Endothelial cell of umbilical vein (primary cell): ENCODE measurements at regions not wholly inside any gene's neighbourhood (a gene's known extent, or its start where the extent isn't known, plus 50 kb on each side); places are given as distances from the start of the nearest gene placed in this dataset.

Experiments
- BruUV-seq: library from RNA; stranded (reverse); fragments of 400-500 nt; replicated peaks from 2 replicates; lab custom pipeline; 2021; lab: Mats Ljungman, UMichigan
- CTCF ChIA-PET: fragments of 300-600, 350-600 bp; sonication (Branson Sonifier 250); formaldehyde crosslinking; loops from one replicate; lab custom pipeline; 2021; ENCODE audit warnings: antibody characterized with exemption, inconsistent platforms; lab: Charles Lee
- POLR2A ChIA-PET: fragments of 300-600, 350-600 bp; sonication (Branson Sonifier 250); formaldehyde crosslinking; loops from one replicate; lab custom pipeline; 2021; ENCODE audit warnings: antibody characterized with exemption, inconsistent platforms; lab: Charles Lee
- DNase-seq: peaks from one replicate; pipeline ENCODE4 v3.0.0-alpha.2; 2011; ENCODE audit warnings: low read depth, low spot score
- FAIRE-seq: peaks from 2 replicates; lab custom pipeline; 2011; peaks lifted over from hg19 to GRCh38; lab: Jason Lieb, UNC
- H2AFZ ChIP-seq: 2 replicates; pipeline ENCODE4 v1.6.0; 2012; ENCODE audit warnings: low read depth, low read length, control low read depth, inconsistent platforms
- H3K27ac ChIP-seq: 2 replicates; pipeline ENCODE4 v1.5.1; 2011; ENCODE audit warnings: low read depth, mild to moderate bottlenecking, control low read depth, low read length, moderate library complexity; ENCODE audit not compliant: insufficient read depth
- H3K27me3 ChIP-seq, 2 experiments: 2 replicates each; pipeline versions ENCODE4 v1.6.0 to v1.6.1; 2011; ENCODE audit warnings: low read length in 2 of 2, mixed read lengths in 1 of 2; ENCODE audit not compliant: control insufficient read depth in 2 of 2, insufficient read depth in 2 of 2
- H3K36me3 ChIP-seq, 2 experiments: 2 replicates in 1 of 2; 3 replicates in 1 of 2; pipeline ENCODE4 v1.5.1; 2011; ENCODE audit warnings: low read length in 2 of 2, mild to moderate bottlenecking in 1 of 2, moderate library complexity in 1 of 2; ENCODE audit not compliant: control insufficient read depth in 2 of 2, insufficient read depth in 2 of 2; ENCODE audit errors: extremely low read depth in 1 of 2
- H3K4me1 ChIP-seq: 3 replicates; pipeline ENCODE4 v1.5.1; 2011; ENCODE audit warnings: mild to moderate bottlenecking, low read length; ENCODE audit not compliant: control insufficient read depth, insufficient read depth; ENCODE audit errors: extremely low read depth
- H3K4me2 ChIP-seq: 2 replicates; pipeline ENCODE4 v1.6.1; 2011; ENCODE audit warnings: low read length, control low read depth, mixed read lengths; ENCODE audit not compliant: insufficient read depth
- H3K4me3 ChIP-seq, 3 experiments: fragments of 200-600 bp in 1 of 3; sonication (generic), shearing (Covaris generic) in 1 of 3; replicated peaks in 1 of 3; 2 replicates each; pipeline ENCODE4 v1.5.1; 2011 to 2016; ENCODE audit warnings: control low read depth in 3 of 3, low read length in 3 of 3, mild to moderate bottlenecking in 2 of 3, inconsistent platforms in 1 of 3, low read depth in 1 of 3, moderate library complexity in 1 of 3; ENCODE audit not compliant: insufficient read depth in 1 of 3
- H3K79me2 ChIP-seq: 2 replicates; pipeline ENCODE4 v1.6.0; 2012; ENCODE audit warnings: low read length, inconsistent platforms; ENCODE audit not compliant: control insufficient read depth, insufficient read depth
- H3K9ac ChIP-seq: replicated peaks from 2 replicates; pipeline ENCODE3; 2011; ENCODE audit warnings: low read length, control low read depth; ENCODE audit not compliant: insufficient read depth; ENCODE audit errors: extremely low read depth
- H3K9me1 ChIP-seq: replicated peaks from 3 replicates; pipeline ENCODE4 v1.6.0; 2011; ENCODE audit warnings: mild to moderate bottlenecking, low read length; ENCODE audit not compliant: control insufficient read depth, insufficient read depth; ENCODE audit errors: extremely low read depth
- H3K9me3 ChIP-seq: replicated peaks from 2 replicates; pipeline ENCODE4 v1.5.1; 2012; ENCODE audit warnings: low read length, inconsistent platforms; ENCODE audit not compliant: control insufficient read depth, insufficient read depth
- H4K20me1 ChIP-seq: replicated peaks from 2 replicates; pipeline ENCODE3; 2011; ENCODE audit warnings: mild to moderate bottlenecking, low read length; ENCODE audit not compliant: control insufficient read depth, insufficient read depth; ENCODE audit errors: extremely low read depth
- JUN ChIP-seq: IDR thresholded peaks from 2 replicates; pipeline ENCODE4 v1.6.1; 2011; ENCODE audit warnings: borderline replicate concordance, low read depth; ENCODE audit not compliant: insufficient read length, insufficient read depth
- POLR2AphosphoS5 ChIP-seq: IDR thresholded peaks from 2 replicates; pipeline ENCODE4 v1.6.1; 2012; ENCODE audit warnings: low read depth, mild to moderate bottlenecking, control low read depth, low read length, moderate library complexity; ENCODE audit not compliant: insufficient read depth
- dilution Hi-C: fragments of 300-500 bp; cut with MboI; formaldehyde crosslinking; loops from one replicate; pipeline ENCODE4 v1.15.0; 2019; ENCODE audit warnings: low sequenced_read_pairs; ENCODE audit not compliant: extremely low pct_ligation_motif_present
- intact Hi-C: fragments of 100-400 bp; cut with micrococcal nuclease; formaldehyde crosslinking; loops from one replicate; pipeline ENCODE4 v1.10.0; 2022

GRCh38 chr9:40914772-40915659 is 213.5 kb downstream of the FOXD4L6 start:
- Histone ChIP-seq H3K27me3 (no peaks in the 10 kb centered on the region), H3K4me2 (no peak overlapping the region), H3K9me1 (no peaks in the 10 kb centered on the region), H3K9me3 (peaks cover 12% of the 10 kb centered on the region), H3K36me3 (no peaks in the 10 kb centered on the region), H3K79me2 (no peaks in the 10 kb centered on the region), H3K4me3 (no peak overlapping the region), H4K20me1 (no peaks in the 10 kb centered on the region), H3K27ac (no peak overlapping the region), H2AFZ (no peak overlapping the region), H3K4me1 (no peaks in the 10 kb centered on the region), H3K9ac (no peak overlapping the region)
- intact Hi-C loops: no loop called here
- no peak for FAIRE-seq
- dilution Hi-C loops: no loop called here
- ChIA-PET POLR2A (no interaction called here), CTCF (no interaction called here)
- TF ChIP-seq POLR2AphosphoS5: no peak
- BruUV-seq: no TSS peak
- DNase-seq: no peak

GRCh38 chr9:40913928-40914673 is 214.4 kb downstream of the FOXD4L6 start:
- dilution Hi-C loops: no loop called here
- CTCF ChIA-PET: no interaction called here
- no peak for TF ChIP-seq JUN
- no peak for FAIRE-seq
- Histone ChIP-seq H3K4me3 (no peak overlapping the region), H3K27ac (no peak overlapping the region), H3K4me2 (no peak overlapping the region), H3K27me3 (no peaks in the 10 kb centered on the region), H3K9me1 (no peaks in the 10 kb centered on the region), H2AFZ (no peak overlapping the region), H3K36me3 (no peaks in the 10 kb centered on the region), H3K79me2 (no peaks in the 10 kb centered on the region), H3K4me1 (no peaks in the 10 kb centered on the region), H3K9me3 (peaks cover 12% of the 10 kb centered on the region), H4K20me1 (no peaks in the 10 kb centered on the region), H3K9ac (no peak overlapping the region)
- BruUV-seq: no TSS peak
- intact Hi-C loops: no loop called here
- POLR2A ChIA-PET: no interaction called here
- DNase-seq: no peak
